ENCODE measurements at regions not wholly inside any gene's neighbourhood (a gene's known extent, or its start where the extent isn't known, plus 50 kb on each side); places are given as distances from the start of the nearest gene placed in this dataset.

GRCh38 chr2:66836851-66837250, 401.9 kb downstream of the MEIS1 start:
- Histone ChIP-seq H3K9me3 (ENCODE audit: control insufficient read depth in 2 of 2, low read length in 2 of 2) (no peaks in the 10 kb centered on the region), H3K27me3 (ENCODE audit: control insufficient read depth in 2 of 2, insufficient read depth in 2 of 2, low read length in 2 of 2) (no peaks in the 10 kb centered on the region), H3K27ac (ENCODE audit: low read depth in 2 of 2, low read length in 2 of 2) (no peak overlapping the region), H3K9ac (ENCODE audit: low read depth in 1 of 2, low read length in 2 of 2) (no peak overlapping the region), H3K36me3 (ENCODE audit: control insufficient read depth in 2 of 2, insufficient read depth in 2 of 2, low read length in 2 of 2) (no peaks in the 10 kb centered on the region), H3K4me3 (ENCODE audit: low read length in 2 of 2) (no peak overlapping the region), H3K4me1 (ENCODE audit: control insufficient read depth in 2 of 2, insufficient read depth in 2 of 2, low read length in 2 of 2) (no peaks in the 10 kb centered on the region)

- Histone ChIP-seq H3K36me3 (ENCODE audit: control insufficient read depth in 2 of 2, insufficient read depth in 2 of 2, low read length in 2 of 2) (no peaks in the 10 kb centered on the region), H3K27me3 (ENCODE audit: control insufficient read depth in 2 of 2, insufficient read depth in 2 of 2, low read length in 2 of 2) (no peaks in the 10 kb centered on the region), H3K9ac (ENCODE audit: low read depth in 1 of 2, low read length in 2 of 2) (no peak overlapping the region), H3K4me3 (ENCODE audit: low read length in 2 of 2) (no peak overlapping the region), H3K9me3 (ENCODE audit: control insufficient read depth in 2 of 2, low read length in 2 of 2) (no peaks in the 10 kb centered on the region), H3K4me1 (ENCODE audit: control insufficient read depth in 2 of 2, insufficient read depth in 2 of 2, low read length in 2 of 2) (no peaks in the 10 kb centered on the region), H3K27ac (ENCODE audit: low read depth in 2 of 2, low read length in 2 of 2) (no peak overlapping the region)
Measured at GRCh38 chr2:66839551-66840320, 404.8 kb downstream of the MEIS1 start.

- peak overlapping the region; percentile 18 to 35 for H3K27ac ChIP-seq (ENCODE audit: low read depth in 2 of 2, low read length in 2 of 2)
- H3K27me3 ChIP-seq (ENCODE audit: control insufficient read depth in 2 of 2, insufficient read depth in 2 of 2, low read length in 2 of 2): no peaks in the 10 kb centered on the region
- no peaks in the 10 kb centered on the region for H3K36me3 ChIP-seq (ENCODE audit: control insufficient read depth in 2 of 2, insufficient read depth in 2 of 2, low read length in 2 of 2)
- no peak overlapping the region for H3K4me3 ChIP-seq (ENCODE audit: low read length in 2 of 2)
- H3K4me1 ChIP-seq (ENCODE audit: control insufficient read depth in 2 of 2, insufficient read depth in 2 of 2, low read length in 2 of 2): no peaks in the 10 kb centered on the region
- no peaks in the 10 kb centered on the region for H3K9me3 ChIP-seq (ENCODE audit: control insufficient read depth in 2 of 2, low read length in 2 of 2)
- H3K9ac ChIP-seq (ENCODE audit: low read depth in 1 of 2, low read length in 2 of 2): no peak overlapping the region
Measured at GRCh38 chr2:66840321-66841002, 405.5 kb downstream of the MEIS1 start.

- no peak overlapping the region for H3K27ac ChIP-seq (ENCODE audit: low read depth in 2 of 2, low read length in 2 of 2)
Measured at GRCh38 chr2:66843847-66844246, 408.9 kb downstream of the MEIS1 start.

GRCh38 chr2:66845307-66845706, 410.4 kb downstream of the MEIS1 start:
- H3K4me3 ChIP-seq (ENCODE audit: low read length in 2 of 2): no peak overlapping the region
- no peaks in the 10 kb centered on the region for H3K36me3 ChIP-seq (ENCODE audit: control insufficient read depth in 2 of 2, insufficient read depth in 2 of 2, low read length in 2 of 2)
- H3K27me3 ChIP-seq (ENCODE audit: control insufficient read depth in 2 of 2, insufficient read depth in 2 of 2, low read length in 2 of 2): no peaks in the 10 kb centered on the region
- H3K9ac ChIP-seq (ENCODE audit: low read depth in 1 of 2, low read length in 2 of 2): no peak overlapping the region
- no peak overlapping the region for H3K27ac ChIP-seq (ENCODE audit: low read depth in 2 of 2, low read length in 2 of 2)
- H3K4me1 ChIP-seq (ENCODE audit: control insufficient read depth in 2 of 2, insufficient read depth in 2 of 2, low read length in 2 of 2): no peaks in the 10 kb centered on the region
- no peaks in the 10 kb centered on the region for H3K9me3 ChIP-seq (ENCODE audit: control insufficient read depth in 2 of 2, low read length in 2 of 2)

More at GRCh38 chr2:66843847-66844246, 408.9 kb downstream of the MEIS1 start:
- H3K27me3 ChIP-seq (ENCODE audit: control insufficient read depth in 2 of 2, insufficient read depth in 2 of 2, low read length in 2 of 2): no peaks in the 10 kb centered on the region
- H3K9ac ChIP-seq (ENCODE audit: low read depth in 1 of 2, low read length in 2 of 2): no peak overlapping the region
- no peaks in the 10 kb centered on the region for H3K9me3 ChIP-seq (ENCODE audit: control insufficient read depth in 2 of 2, low read length in 2 of 2)
- H3K4me1 ChIP-seq (ENCODE audit: control insufficient read depth in 2 of 2, insufficient read depth in 2 of 2, low read length in 2 of 2): no peaks in the 10 kb centered on the region
- no peak overlapping the region for H3K4me3 ChIP-seq (ENCODE audit: low read length in 2 of 2)
- no peaks in the 10 kb centered on the region for H3K36me3 ChIP-seq (ENCODE audit: control insufficient read depth in 2 of 2, insufficient read depth in 2 of 2, low read length in 2 of 2)

GRCh38 chr2:66846887-66847286, 412.0 kb downstream of the MEIS1 start:
- H3K27ac ChIP-seq (ENCODE audit: low read depth in 2 of 2, low read length in 2 of 2): no peak overlapping the region
- H3K27me3 ChIP-seq (ENCODE audit: control insufficient read depth in 2 of 2, insufficient read depth in 2 of 2, low read length in 2 of 2): no peaks in the 10 kb centered on the region
- no peaks in the 10 kb centered on the region for H3K9me3 ChIP-seq (ENCODE audit: control insufficient read depth in 2 of 2, low read length in 2 of 2)
- no peak overlapping the region for H3K4me3 ChIP-seq (ENCODE audit: low read length in 2 of 2)
- H3K9ac ChIP-seq (ENCODE audit: low read depth in 1 of 2, low read length in 2 of 2): no peak overlapping the region
- H3K36me3 ChIP-seq (ENCODE audit: control insufficient read depth in 2 of 2, insufficient read depth in 2 of 2, low read length in 2 of 2): no peaks in the 10 kb centered on the region
- no peaks in the 10 kb centered on the region for H3K4me1 ChIP-seq (ENCODE audit: control insufficient read depth in 2 of 2, insufficient read depth in 2 of 2, low read length in 2 of 2)

GRCh38 chr2:66849153-66849755, 414.3 kb downstream of the MEIS1 start:
- Histone ChIP-seq H3K4me3 (ENCODE audit: low read length in 2 of 2) (no peak overlapping the region), H3K27ac (ENCODE audit: low read depth in 2 of 2, low read length in 2 of 2) (no peak overlapping the region), H3K9ac (ENCODE audit: low read depth in 1 of 2, low read length in 2 of 2) (no peak overlapping the region), H3K9me3 (ENCODE audit: control insufficient read depth in 2 of 2, low read length in 2 of 2) (no peaks in the 10 kb centered on the region), H3K4me1 (ENCODE audit: control insufficient read depth in 2 of 2, insufficient read depth in 2 of 2, low read length in 2 of 2) (no peaks in the 10 kb centered on the region), H3K36me3 (ENCODE audit: control insufficient read depth in 2 of 2, insufficient read depth in 2 of 2, low read length in 2 of 2) (no peaks in the 10 kb centered on the region), H3K27me3 (ENCODE audit: control insufficient read depth in 2 of 2, insufficient read depth in 2 of 2, low read length in 2 of 2) (no peaks in the 10 kb centered on the region)

- Histone ChIP-seq H3K27me3 (ENCODE audit: control insufficient read depth in 2 of 2, insufficient read depth in 2 of 2, low read length in 2 of 2) (no peaks in the 10 kb centered on the region), H3K9ac (ENCODE audit: low read depth in 1 of 2, low read length in 2 of 2) (no peak overlapping the region), H3K9me3 (ENCODE audit: control insufficient read depth in 2 of 2, low read length in 2 of 2) (no peaks in the 10 kb centered on the region), H3K4me1 (ENCODE audit: control insufficient read depth in 2 of 2, insufficient read depth in 2 of 2, low read length in 2 of 2) (no peaks in the 10 kb centered on the region), H3K27ac (ENCODE audit: low read depth in 2 of 2, low read length in 2 of 2) (no peak overlapping the region), H3K36me3 (ENCODE audit: control insufficient read depth in 2 of 2, insufficient read depth in 2 of 2, low read length in 2 of 2) (no peaks in the 10 kb centered on the region), H3K4me3 (ENCODE audit: low read length in 2 of 2) (no peak overlapping the region)
Measured at GRCh38 chr2:66850376-66850775, 415.5 kb downstream of the MEIS1 start.

- Histone ChIP-seq H3K36me3 (ENCODE audit: control insufficient read depth in 2 of 2, insufficient read depth in 2 of 2, low read length in 2 of 2) (no peaks in the 10 kb centered on the region), H3K4me3 (ENCODE audit: low read length in 2 of 2) (no peak overlapping the region), H3K27me3 (ENCODE audit: control insufficient read depth in 2 of 2, insufficient read depth in 2 of 2, low read length in 2 of 2) (no peaks in the 10 kb centered on the region), H3K9ac (ENCODE audit: low read depth in 1 of 2, low read length in 2 of 2) (no peak overlapping the region), H3K27ac (ENCODE audit: low read depth in 2 of 2, low read length in 2 of 2) (no peak overlapping the region), H3K9me3 (ENCODE audit: control insufficient read depth in 2 of 2, low read length in 2 of 2) (no peaks in the 10 kb centered on the region), H3K4me1 (ENCODE audit: control insufficient read depth in 2 of 2, insufficient read depth in 2 of 2, low read length in 2 of 2) (no peaks in the 10 kb centered on the region)
Measured at GRCh38 chr2:66851449-66851872, 416.5 kb downstream of the MEIS1 start.

GRCh38 chr2:66852953-66853352, 418.0 kb downstream of the MEIS1 start:
- Histone ChIP-seq H3K36me3 (ENCODE audit: control insufficient read depth in 2 of 2, insufficient read depth in 2 of 2, low read length in 2 of 2) (no peaks in the 10 kb centered on the region), H3K4me1 (ENCODE audit: control insufficient read depth in 2 of 2, insufficient read depth in 2 of 2, low read length in 2 of 2) (no peaks in the 10 kb centered on the region), H3K9me3 (ENCODE audit: control insufficient read depth in 2 of 2, low read length in 2 of 2) (no peaks in the 10 kb centered on the region), H3K27ac (ENCODE audit: low read depth in 2 of 2, low read length in 2 of 2) (peak overlapping the region; percentile 3 to 6), H3K27me3 (ENCODE audit: control insufficient read depth in 2 of 2, insufficient read depth in 2 of 2, low read length in 2 of 2) (no peaks in the 10 kb centered on the region), H3K4me3 (ENCODE audit: low read length in 2 of 2) (no peak overlapping the region), H3K9ac (ENCODE audit: low read depth in 1 of 2, low read length in 2 of 2) (no peak overlapping the region)

Data from mucosa of rectum (tissue), 2 donors.